ENCODE measurements at regions not wholly inside any gene's neighbourhood (a gene's known extent, or its start where the extent isn't known, plus 50 kb on each side); places are given as distances from the start of the nearest gene placed in this dataset.

DNA sequence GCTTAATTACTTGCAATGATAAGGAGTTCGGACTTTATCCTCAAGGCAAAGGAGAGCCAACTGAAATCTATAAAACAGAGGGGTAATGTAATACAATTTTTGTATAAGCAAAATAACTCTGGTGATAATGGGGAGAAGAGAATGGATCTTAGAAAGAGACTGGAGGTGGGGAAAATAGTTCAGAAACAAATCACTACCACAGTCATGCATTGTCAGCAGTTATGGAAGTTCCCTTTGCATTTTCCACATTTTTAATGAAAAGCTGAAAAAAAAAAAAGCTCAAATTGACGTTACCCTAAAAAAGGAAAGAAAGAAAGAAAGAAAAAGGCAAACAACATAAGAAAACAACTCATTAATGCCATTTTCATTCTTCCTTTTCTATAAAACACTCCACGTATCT lies 337.6 kb upstream of the HSF2 start:
- Histone ChIP-seq H3K27ac (no peak overlapping the region), H3K27me3 (no peaks in the 10 kb centered on the region), H3K36me3 (no peaks in the 10 kb centered on the region), H3K9me3 (no peaks in the 10 kb centered on the region), H3K4me3 (no peak overlapping the region), H3K4me1 (no peaks in the 10 kb centered on the region)
- WGBS, 2 donors, result 65% methylated on average over 3 of the region's 3 CpGs
- no peak for ATAC-seq
- intact Hi-C loops (cut with DNase I), result no loop called here
- no peak for DNase-seq
- TF ChIP-seq, protein P1, sequence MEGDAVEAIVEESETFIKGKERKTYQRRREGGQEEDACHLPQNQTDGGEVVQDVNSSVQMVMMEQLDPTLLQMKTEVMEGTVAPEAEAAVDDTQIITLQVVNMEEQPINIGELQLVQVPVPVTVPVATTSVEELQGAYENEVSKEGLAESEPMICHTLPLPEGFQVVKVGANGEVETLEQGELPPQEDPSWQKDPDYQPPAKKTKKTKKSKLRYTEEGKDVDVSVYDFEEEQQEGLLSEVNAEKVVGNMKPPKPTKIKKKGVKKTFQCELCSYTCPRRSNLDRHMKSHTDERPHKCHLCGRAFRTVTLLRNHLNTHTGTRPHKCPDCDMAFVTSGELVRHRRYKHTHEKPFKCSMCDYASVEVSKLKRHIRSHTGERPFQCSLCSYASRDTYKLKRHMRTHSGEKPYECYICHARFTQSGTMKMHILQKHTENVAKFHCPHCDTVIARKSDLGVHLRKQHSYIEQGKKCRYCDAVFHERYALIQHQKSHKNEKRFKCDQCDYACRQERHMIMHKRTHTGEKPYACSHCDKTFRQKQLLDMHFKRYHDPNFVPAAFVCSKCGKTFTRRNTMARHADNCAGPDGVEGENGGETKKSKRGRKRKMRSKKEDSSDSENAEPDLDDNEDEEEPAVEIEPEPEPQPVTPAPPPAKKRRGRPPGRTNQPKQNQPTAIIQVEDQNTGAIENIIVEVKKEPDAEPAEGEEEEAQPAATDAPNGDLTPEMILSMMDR (IDR thresholded peaks at IDR 0.05), result no peak

GRCh38 chr6:122063076-122063475 lies 336.4 kb upstream of the HSF2 start:
- ATAC-seq, result no peak
- Histone ChIP-seq H3K9me3 (no peaks in the 10 kb centered on the region), H3K4me1 (peaks cover 0 to 4% (median 0%) of the 10 kb centered on the region in 9 donors), H3K27me3 (no peaks in the 10 kb centered on the region), H3K36me3 (no peaks in the 10 kb centered on the region), H3K4me3 (no peak overlapping the region), H3K27ac (no peak overlapping the region)
- intact Hi-C loops (cut with DNase I), result no loop called here
- 45 to 55% methylated on average over 4 of the region's 4 CpGs for WGBS, 2 donors
- no peak for DNase-seq
- TF ChIP-seq, protein P1 (IDR thresholded peaks at IDR 0.05), result no peak

GRCh38 chr6:122063761-122064160 lies 335.7 kb upstream of the HSF2 start:
- Histone ChIP-seq H3K36me3 (no peaks in the 10 kb centered on the region), H3K27ac (no peak overlapping the region), H3K27me3 (no peaks in the 10 kb centered on the region), H3K9me3 (no peaks in the 10 kb centered on the region), H3K4me3 (no peak overlapping the region), H3K4me1 (peaks cover 0 to 11% (median 0%) of the 10 kb centered on the region in 9 donors)
- DNase-seq (no peak), ATAC-seq (no peak)
- intact Hi-C loops (cut with DNase I), result no loop called here
- TF ChIP-seq, protein P1 (IDR thresholded peaks at IDR 0.05), result no peak
- WGBS, 2 donors, result 90 to 94% methylated on average over 5 of the region's 5 CpGs

- Histone ChIP-seq H3K27ac (no peak overlapping the region), H3K4me1 (peaks cover 0 to 14% (median 0%) of the 10 kb centered on the region in 9 donors), H3K4me3 (no peak overlapping the region), H3K9me3 (no peaks in the 10 kb centered on the region), H3K27me3 (no peaks in the 10 kb centered on the region), H3K36me3 (no peaks in the 10 kb centered on the region)
- WGBS, 2 donors, result 90 to 92% methylated on average over 4 of the region's 4 CpGs
- TF ChIP-seq, protein P1 (IDR thresholded peaks at IDR 0.05), result no peak
- intact Hi-C loops (cut with DNase I), result no loop called here
- ATAC-seq (no peak), DNase-seq (no peak)
Observed at GRCh38 chr6:122066200-122066599, 333.3 kb upstream of the HSF2 start.

All from heart right ventricle (tissue), 16 donors.